ENCODE measurements at regions not wholly inside any gene's neighbourhood (a gene's known extent, or its start where the extent isn't known, plus 50 kb on each side); places are given as distances from the start of the nearest gene placed in this dataset.

GRCh38 chr15:25186906-25187645 lies 232.3 kb downstream of the SNRPN start:
- TF ChIP-seq ZNF274 (IDR thresholded peaks at IDR 0.05; ENCODE audit: low read depth, low read length), result no peak
- no peak overlapping the region for H3K4me3 ChIP-seq (ENCODE audit: low read length)

DNA sequence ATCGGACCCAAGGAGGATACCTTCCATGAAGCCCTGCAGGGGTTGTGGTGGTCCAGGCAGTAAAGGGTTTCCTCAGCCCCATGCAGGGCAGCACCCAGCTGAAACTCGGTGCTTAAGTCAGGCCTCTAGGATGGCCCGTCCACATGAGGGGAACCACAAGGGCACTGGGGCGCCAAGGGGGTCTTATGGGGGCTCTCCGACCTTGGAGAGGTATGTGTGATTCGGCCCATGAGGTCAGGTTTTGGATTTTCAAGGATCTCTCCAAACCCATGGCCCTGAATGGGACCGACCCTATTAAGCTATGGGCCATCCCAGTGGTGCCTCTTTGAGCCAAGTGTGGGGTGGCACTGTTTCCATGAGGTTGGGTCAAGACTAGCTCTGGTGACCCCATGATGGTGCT lies 233.3 kb downstream of the SNRPN start:
- no peak overlapping the region for H3K4me3 ChIP-seq (ENCODE audit: low read length)
- no peak for TF ChIP-seq ZNF274 (IDR thresholded peaks at IDR 0.05; ENCODE audit: low read depth, low read length)

- no peak overlapping the region for H3K4me3 ChIP-seq (ENCODE audit: low read length)
- TF ChIP-seq ZNF274 (IDR thresholded peaks at IDR 0.05; ENCODE audit: low read depth, low read length), result no peak
Measured at GRCh38 chr15:25188551-25189101, 233.8 kb downstream of the SNRPN start.

DNA sequence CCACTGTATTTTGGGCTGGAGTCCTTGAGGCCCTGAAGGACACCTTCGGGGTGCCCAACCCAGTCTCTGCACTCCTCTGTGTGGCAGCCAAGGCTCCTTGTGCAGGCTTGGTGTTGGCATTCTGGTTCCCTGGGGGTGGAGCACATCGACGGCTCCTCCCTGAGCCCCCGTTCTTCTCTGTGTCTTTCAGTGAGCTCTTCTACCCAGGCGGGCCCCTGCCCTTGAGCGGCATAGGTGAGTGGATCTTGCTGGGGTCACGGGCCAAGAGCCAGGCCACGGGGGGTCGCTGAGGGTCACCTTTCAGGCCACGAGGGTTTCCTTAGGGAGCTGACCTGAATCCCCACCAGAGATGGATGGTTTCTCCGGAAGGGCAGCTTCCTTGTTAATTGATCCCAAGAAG lies 234.8 kb downstream of the SNRPN start:
- TF ChIP-seq ZNF274 (IDR thresholded peaks at IDR 0.05; ENCODE audit: low read depth, low read length), result no peak
- H3K4me3 ChIP-seq (ENCODE audit: low read length), result no peak overlapping the region

DNA sequence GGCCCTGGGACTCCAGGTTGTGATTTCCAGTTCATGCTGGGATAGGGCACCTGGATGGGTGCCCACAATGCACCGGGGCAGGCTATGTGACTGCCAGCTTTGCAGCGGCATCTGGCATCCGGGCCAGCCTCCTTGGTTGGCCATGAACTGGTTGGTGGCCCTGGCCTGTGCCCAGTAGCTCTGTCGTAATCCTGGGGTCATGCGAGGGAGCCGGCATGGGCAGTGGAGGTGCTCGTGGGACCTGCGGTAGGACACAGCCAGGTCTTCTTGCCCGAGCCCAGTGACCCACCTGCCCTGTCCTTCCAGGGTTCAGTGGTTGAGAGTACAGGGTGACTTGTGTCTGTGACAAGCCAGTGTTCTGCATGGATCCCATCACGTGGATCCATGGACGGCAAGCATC lies 237.9 kb downstream of the SNRPN start:
- H3K4me3 ChIP-seq (ENCODE audit: low read length), result no peak overlapping the region
- no peak for TF ChIP-seq ZNF274 (IDR thresholded peaks at IDR 0.05; ENCODE audit: low read depth, low read length)

GRCh38 chr15:25207369-25207768 lies 231.5 kb downstream of the UBE3A start:
- no peak overlapping the region for H3K4me3 ChIP-seq (ENCODE audit: low read length)
- TF ChIP-seq ZNF274 (IDR thresholded peaks at IDR 0.05; ENCODE audit: low read depth, low read length), result no peak

- no peak for TF ChIP-seq ZNF274 (IDR thresholded peaks at IDR 0.05; ENCODE audit: low read depth, low read length)
- H3K4me3 ChIP-seq (ENCODE audit: low read length), result no peak overlapping the region
Measured at GRCh38 chr15:25208735-25209134, 230.1 kb downstream of the UBE3A start.

- TF ChIP-seq ZNF274 (IDR thresholded peaks at IDR 0.05; ENCODE audit: low read depth, low read length), result no peak
- no peak overlapping the region for H3K4me3 ChIP-seq (ENCODE audit: low read length)
Measured at GRCh38 chr15:25220834-25221233, 218.0 kb downstream of the UBE3A start.

DNA sequence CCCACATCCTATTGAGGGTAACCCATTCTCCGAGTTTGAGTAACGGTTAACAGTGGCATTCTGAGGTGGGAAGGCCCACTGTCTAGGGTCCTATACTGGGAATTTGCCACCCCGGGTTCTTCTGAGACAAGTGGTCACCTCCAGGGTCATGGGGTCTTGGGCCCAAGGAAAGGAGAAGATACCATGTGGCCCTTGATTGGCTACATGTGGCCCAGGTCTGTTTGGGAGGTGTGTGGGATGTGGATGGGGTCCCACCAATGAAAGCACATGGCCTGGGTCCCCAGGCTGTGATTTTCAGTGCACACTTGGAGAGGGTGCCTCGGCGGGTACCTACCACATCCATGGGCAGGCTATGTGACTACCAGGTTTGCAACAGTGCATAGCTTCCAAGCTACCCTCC lies 214.4 kb downstream of the UBE3A start:
- H3K4me3 ChIP-seq (ENCODE audit: low read length), result no peak overlapping the region
- TF ChIP-seq ZNF274 (IDR thresholded peaks at IDR 0.05; ENCODE audit: low read depth, low read length), result no peak

GRCh38 chr15:25226360-25226759 lies 212.5 kb downstream of the UBE3A start:
- no peak for TF ChIP-seq ZNF274 (IDR thresholded peaks at IDR 0.05; ENCODE audit: low read depth, low read length)
- H3K4me3 ChIP-seq (ENCODE audit: low read length), result no peak overlapping the region

- H3K4me3 ChIP-seq (ENCODE audit: low read length), result no peak overlapping the region
- TF ChIP-seq ZNF274 (IDR thresholded peaks at IDR 0.05; ENCODE audit: low read depth, low read length), result no peak
Measured at GRCh38 chr15:25228261-25228660, 210.6 kb downstream of the UBE3A start.

DNA sequence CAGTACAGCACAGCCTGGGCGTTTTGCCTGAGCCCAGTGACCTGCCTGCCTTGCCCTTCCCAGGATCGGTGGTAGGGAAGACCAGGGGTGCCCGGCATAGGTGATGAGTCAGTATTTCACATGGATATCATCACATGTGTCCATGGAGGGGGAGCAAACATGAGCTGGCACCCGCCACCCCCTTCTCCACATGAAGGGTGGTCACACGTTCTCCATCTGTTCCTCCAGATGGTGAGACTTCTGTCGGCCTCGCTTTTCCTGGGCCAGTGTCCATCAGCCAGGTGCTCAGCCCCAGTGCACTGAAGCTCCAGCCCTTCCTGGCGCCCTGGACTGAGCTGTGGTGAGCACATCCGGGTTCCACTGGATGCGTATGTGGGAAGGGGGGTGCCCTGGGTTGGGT lies 208.4 kb downstream of the UBE3A start:
- TF ChIP-seq ZNF274 (IDR thresholded peaks at IDR 0.05; ENCODE audit: low read depth, low read length), result no peak
- no peak overlapping the region for H3K4me3 ChIP-seq (ENCODE audit: low read length)

DNA sequence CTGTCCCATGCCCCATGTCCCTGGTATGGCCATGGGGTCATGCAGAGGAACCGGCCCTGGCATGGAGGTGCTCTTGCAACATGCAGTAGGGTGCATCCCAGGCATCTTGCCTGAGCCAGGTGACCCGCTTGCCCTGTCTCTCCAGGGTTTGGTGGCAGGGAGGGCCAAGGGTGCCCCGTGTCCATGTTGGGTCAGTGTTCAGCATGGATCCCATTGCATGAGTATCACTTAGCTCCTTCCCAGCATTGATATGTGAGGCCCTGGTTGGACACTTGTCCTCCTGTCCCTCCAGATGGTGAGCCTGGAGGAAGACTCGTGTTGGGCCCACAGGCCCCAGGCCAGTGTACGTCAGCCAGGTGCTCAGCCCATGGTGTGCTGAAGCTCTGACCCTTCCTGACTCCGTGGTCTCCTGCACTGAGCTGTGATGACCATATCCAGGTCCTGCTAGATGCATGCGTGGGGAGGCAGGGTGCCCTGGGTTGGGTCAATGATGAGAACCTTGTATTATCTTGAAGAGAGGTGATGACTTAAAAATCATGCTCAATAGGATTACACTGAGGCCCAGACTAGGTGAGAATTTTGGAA lies 205.0 kb downstream of the UBE3A start:
- no peak overlapping the region for H3K4me3 ChIP-seq (ENCODE audit: low read length)
- TF ChIP-seq ZNF274 (IDR thresholded peaks at IDR 0.05; ENCODE audit: low read depth, low read length), result no peak

- no peak overlapping the region for H3K4me3 ChIP-seq (ENCODE audit: low read length)
- no peak for TF ChIP-seq ZNF274 (IDR thresholded peaks at IDR 0.05; ENCODE audit: low read depth, low read length)
Measured at GRCh38 chr15:25234831-25235230, 204.0 kb downstream of the UBE3A start.

DNA sequence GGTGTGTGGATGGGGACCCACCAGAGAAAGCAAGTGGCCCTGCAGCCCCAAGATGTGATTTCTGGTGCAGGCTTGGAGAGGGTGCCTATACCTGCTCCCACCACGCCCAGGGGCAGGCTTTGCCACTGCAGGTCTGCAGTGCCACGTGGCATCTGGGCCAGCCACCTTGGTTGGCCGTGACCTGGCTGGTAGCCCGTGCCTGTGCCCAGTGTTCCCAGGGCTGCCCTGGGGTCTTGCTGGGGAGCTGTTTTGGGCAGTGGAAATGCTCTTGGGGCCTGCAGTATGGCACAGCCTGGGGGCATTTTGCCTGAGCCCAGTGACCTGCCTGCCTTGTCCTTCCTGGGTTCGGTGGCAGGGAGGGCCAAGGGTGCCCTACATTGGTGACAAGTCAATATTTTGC lies 203.4 kb downstream of the UBE3A start:
- no peak overlapping the region for H3K4me3 ChIP-seq (ENCODE audit: low read length)
- no peak for TF ChIP-seq ZNF274 (IDR thresholded peaks at IDR 0.05; ENCODE audit: low read depth, low read length)

Measured in GM08714 (cell line).